Mesothelial cell of epicardium (in vitro differentiated cells): ENCODE measurements at regions not wholly inside any gene's neighbourhood (a gene's known extent, or its start where the extent isn't known, plus 50 kb on each side); places are given as distances from the start of the nearest gene placed in this dataset.

Experiments
- DNase-seq, 2 experiments: peaks; one replicate each; pipeline ENCODE4 v3.0.0; 2021; ENCODE audit warnings: low spot score in 2 of 2; ENCODE audit not compliant: unreplicated experiment in 2 of 2
- H3K27ac Mint-ChIP-seq: 2 replicates; pipeline ENCODE4 v1.8.0; 2021; ENCODE audit warnings: mixed read lengths
- H3K27me3 Mint-ChIP-seq: 2 replicates; pipeline ENCODE4 v1.8.0; 2021; ENCODE audit warnings: low read depth, mixed read lengths
- H3K36me3 Mint-ChIP-seq: 2 replicates; pipeline ENCODE4 v1.8.0; 2021; ENCODE audit warnings: mixed read lengths
- H3K4me1 Mint-ChIP-seq: 2 replicates; pipeline ENCODE4 v1.8.0; 2021; ENCODE audit warnings: mixed read lengths
- H3K4me3 Mint-ChIP-seq: 2 replicates; pipeline ENCODE4 v1.8.0; 2021; ENCODE audit warnings: mild to moderate bottlenecking, moderate library complexity, mixed read lengths
- H3K9me3 Mint-ChIP-seq: 2 replicates; pipeline ENCODE4 v1.8.0; 2021; ENCODE audit warnings: mixed read lengths
- TF ChIP-seq, protein P1 (sequence below): fragments of 200-600 bp; sonication (generic); IDR thresholded peaks from one replicate; pipeline ENCODE4 v1.5.0; 2021; ENCODE audit warnings: antibody characterized with exemption; ENCODE audit not compliant: unreplicated experiment

DNA sequence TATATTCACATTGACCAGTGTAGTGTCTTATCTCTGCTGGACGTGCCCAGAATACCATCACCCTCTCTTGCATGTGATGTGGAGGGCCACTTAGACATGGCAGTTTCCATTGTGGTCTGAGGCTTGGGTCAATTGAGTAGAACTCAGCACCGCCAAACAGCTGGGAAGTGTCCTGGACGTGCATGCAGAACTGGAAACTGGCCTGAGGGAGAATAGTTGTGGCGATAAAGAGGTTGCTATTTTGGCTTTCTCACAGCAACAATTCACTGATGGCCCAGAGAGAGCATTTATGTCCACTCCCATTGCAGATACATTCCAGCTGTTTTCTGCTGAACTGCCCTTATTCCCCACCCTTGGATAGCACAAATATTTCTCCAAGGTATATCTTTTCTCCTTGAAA, 210.1 kb upstream of the DAAM1 start:
- no peak for DNase-seq
- H3K9me3 Mint-ChIP-seq: peaks cover 6% of the 10 kb centered on the region
- H3K4me1 Mint-ChIP-seq: peaks cover 44% of the 10 kb centered on the region
- no peak overlapping the region for H3K4me3 Mint-ChIP-seq
- TF ChIP-seq, protein P1, sequence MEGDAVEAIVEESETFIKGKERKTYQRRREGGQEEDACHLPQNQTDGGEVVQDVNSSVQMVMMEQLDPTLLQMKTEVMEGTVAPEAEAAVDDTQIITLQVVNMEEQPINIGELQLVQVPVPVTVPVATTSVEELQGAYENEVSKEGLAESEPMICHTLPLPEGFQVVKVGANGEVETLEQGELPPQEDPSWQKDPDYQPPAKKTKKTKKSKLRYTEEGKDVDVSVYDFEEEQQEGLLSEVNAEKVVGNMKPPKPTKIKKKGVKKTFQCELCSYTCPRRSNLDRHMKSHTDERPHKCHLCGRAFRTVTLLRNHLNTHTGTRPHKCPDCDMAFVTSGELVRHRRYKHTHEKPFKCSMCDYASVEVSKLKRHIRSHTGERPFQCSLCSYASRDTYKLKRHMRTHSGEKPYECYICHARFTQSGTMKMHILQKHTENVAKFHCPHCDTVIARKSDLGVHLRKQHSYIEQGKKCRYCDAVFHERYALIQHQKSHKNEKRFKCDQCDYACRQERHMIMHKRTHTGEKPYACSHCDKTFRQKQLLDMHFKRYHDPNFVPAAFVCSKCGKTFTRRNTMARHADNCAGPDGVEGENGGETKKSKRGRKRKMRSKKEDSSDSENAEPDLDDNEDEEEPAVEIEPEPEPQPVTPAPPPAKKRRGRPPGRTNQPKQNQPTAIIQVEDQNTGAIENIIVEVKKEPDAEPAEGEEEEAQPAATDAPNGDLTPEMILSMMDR: no peak
- H3K27ac Mint-ChIP-seq: no peak overlapping the region
- no peaks in the 10 kb centered on the region for H3K36me3 Mint-ChIP-seq
- H3K27me3 Mint-ChIP-seq: no peaks in the 10 kb centered on the region

GRCh38 chr14:58979325-58979724, 209.1 kb upstream of the DAAM1 start:
- peak overlapping the region; percentile 75 for H3K27ac Mint-ChIP-seq
- no peaks in the 10 kb centered on the region for H3K27me3 Mint-ChIP-seq
- TF ChIP-seq, protein P1: no peak
- H3K9me3 Mint-ChIP-seq: peaks cover 6% of the 10 kb centered on the region
- no peak overlapping the region for H3K4me3 Mint-ChIP-seq
- no peaks in the 10 kb centered on the region for H3K36me3 Mint-ChIP-seq
- peaks cover 44% of the 10 kb centered on the region for H3K4me1 Mint-ChIP-seq
- no peak for DNase-seq

GRCh38 chr14:58981840-58982239, 206.6 kb upstream of the DAAM1 start:
- Mint-ChIP-seq H3K27ac (no peak overlapping the region), H3K4me1 (peaks cover 38% of the 10 kb centered on the region), H3K9me3 (peaks cover 6% of the 10 kb centered on the region), H3K4me3 (no peak overlapping the region), H3K27me3 (no peaks in the 10 kb centered on the region), H3K36me3 (no peaks in the 10 kb centered on the region)
- TF ChIP-seq, protein P1: no peak
- no peak for DNase-seq

DNA sequence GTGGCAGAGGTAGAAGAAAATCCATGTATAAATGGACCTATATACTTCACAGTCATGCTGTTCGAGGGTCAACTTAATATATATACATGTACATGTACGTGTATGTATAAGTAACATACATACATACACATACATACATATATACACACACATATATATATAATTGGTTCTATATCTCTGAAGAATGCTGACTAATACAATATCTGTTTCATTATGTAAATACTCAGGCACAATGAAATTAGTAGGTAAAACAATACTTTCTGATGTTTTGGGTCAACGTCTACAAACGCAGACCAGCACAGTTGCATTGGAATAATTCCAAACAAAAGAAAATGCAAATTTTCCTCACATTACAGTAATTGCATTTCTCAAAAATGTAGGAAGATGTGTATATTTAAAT, 202.7 kb upstream of the DAAM1 start:
- H3K9me3 Mint-ChIP-seq: peaks cover 22% of the 10 kb centered on the region
- no peaks in the 10 kb centered on the region for H3K27me3 Mint-ChIP-seq
- DNase-seq: no peak
- H3K27ac Mint-ChIP-seq: no peak overlapping the region
- H3K4me1 Mint-ChIP-seq: peaks cover 19% of the 10 kb centered on the region
- TF ChIP-seq, protein P1: no peak
- H3K4me3 Mint-ChIP-seq: no peak overlapping the region
- H3K36me3 Mint-ChIP-seq: no peaks in the 10 kb centered on the region

DNA sequence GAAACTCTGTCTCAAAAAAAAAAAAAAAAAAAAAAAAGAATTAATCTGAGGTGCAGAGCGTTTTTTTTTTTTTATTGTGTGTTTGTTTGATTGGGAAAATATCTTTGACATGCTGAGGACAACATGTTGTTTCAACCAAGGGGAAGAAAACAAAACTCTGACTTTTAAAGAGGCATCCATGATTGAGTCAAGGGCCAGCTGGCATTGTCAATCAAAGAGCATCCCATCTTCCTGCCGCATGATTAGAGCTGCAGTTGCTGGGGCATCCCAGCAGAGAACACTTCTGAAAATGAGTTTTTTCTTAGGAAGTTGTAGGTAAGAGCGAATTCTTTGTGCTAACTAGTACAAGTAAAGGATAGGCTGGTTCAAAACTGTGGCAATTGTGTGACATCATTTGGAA, 200.9 kb upstream of the DAAM1 start:
- Mint-ChIP-seq H3K36me3 (no peaks in the 10 kb centered on the region), H3K27me3 (no peaks in the 10 kb centered on the region), H3K9me3 (peaks cover 26% of the 10 kb centered on the region), H3K4me1 (peaks cover 13% of the 10 kb centered on the region), H3K4me3 (no peak overlapping the region), H3K27ac (peak overlapping the region; percentile 57)
- DNase-seq: no peak
- TF ChIP-seq, protein P1: no peak

DNA sequence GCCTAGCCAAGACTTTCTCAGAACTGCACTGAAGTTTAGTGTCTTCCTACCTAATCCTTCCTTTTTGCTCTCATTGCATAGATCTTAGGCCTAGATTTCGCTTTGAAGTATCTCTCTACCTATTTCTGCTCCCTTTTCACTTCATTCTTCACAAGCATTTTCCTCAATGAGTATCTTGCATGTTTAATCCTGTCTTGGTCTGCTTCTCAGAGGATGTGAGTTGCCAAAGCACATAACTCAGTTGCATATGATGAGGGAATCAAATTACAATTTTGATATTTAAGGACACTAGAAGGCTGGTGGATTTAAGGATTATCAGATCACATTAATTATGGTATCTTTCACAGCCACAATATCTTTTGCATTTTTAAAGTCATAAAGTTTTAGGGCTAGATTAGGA, 195.5 kb upstream of the DAAM1 start:
- TF ChIP-seq, protein P1: no peak
- no peaks in the 10 kb centered on the region for H3K27me3 Mint-ChIP-seq
- no peak overlapping the region for H3K27ac Mint-ChIP-seq
- peaks cover 34% of the 10 kb centered on the region for H3K9me3 Mint-ChIP-seq
- DNase-seq: no peak
- no peak overlapping the region for H3K4me3 Mint-ChIP-seq
- no peaks in the 10 kb centered on the region for H3K36me3 Mint-ChIP-seq
- peaks cover 14% of the 10 kb centered on the region for H3K4me1 Mint-ChIP-seq
